Sigmoid colon (tissue), 4 donors: ENCODE measurements at regions not wholly inside any gene's neighbourhood (a gene's known extent, or its start where the extent isn't known, plus 50 kb on each side); places are given as distances from the start of the nearest gene placed in this dataset.

Experiments used
- POLR2AphosphoS5 ChIP-seq, 4 donors: sonication (generic); formaldehyde crosslinking; IDR thresholded peaks; one replicate each; pipeline ENCODE4 v1.6.1; 2017; ENCODE audit warnings: antibody characterized with exemption in 4 of 4
- TF ChIP-seq, protein P1 (sequence below), 4 experiments: fragments of 450-650 bp in 3 of 4; fragments of 200-600 bp in 1 of 4; IDR thresholded peaks; one replicate each; pipeline ENCODE4 v1.5.1; 2016 to 2019; ENCODE audit warnings: antibody characterized with exemption in 4 of 4, mild to moderate bottlenecking in 3 of 4, moderate library complexity in 2 of 4

DNA sequence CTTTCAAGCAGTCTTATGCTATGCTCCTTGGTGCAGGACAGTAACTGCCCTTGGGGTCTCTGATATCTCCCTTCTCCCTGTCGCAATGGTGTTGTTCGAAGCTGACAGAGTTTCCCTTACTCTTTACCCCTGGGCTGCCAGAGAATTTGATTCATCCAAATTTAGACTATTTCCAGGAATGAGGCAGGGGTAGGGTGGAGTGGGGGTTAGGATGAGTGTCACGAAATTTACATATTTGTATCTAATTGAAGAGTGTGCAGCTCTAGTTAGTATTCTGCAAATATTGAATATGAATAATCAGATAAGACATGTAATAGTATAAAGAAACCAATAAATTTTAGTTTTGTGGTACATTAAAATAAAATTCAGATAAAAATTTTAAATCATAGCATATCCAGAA, 140.0 kb upstream of the LMO4 start:
- TF ChIP-seq, protein P1, sequence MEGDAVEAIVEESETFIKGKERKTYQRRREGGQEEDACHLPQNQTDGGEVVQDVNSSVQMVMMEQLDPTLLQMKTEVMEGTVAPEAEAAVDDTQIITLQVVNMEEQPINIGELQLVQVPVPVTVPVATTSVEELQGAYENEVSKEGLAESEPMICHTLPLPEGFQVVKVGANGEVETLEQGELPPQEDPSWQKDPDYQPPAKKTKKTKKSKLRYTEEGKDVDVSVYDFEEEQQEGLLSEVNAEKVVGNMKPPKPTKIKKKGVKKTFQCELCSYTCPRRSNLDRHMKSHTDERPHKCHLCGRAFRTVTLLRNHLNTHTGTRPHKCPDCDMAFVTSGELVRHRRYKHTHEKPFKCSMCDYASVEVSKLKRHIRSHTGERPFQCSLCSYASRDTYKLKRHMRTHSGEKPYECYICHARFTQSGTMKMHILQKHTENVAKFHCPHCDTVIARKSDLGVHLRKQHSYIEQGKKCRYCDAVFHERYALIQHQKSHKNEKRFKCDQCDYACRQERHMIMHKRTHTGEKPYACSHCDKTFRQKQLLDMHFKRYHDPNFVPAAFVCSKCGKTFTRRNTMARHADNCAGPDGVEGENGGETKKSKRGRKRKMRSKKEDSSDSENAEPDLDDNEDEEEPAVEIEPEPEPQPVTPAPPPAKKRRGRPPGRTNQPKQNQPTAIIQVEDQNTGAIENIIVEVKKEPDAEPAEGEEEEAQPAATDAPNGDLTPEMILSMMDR (IDR thresholded peaks at IDR 0.05), result no peak
- no peak for TF ChIP-seq POLR2AphosphoS5 (IDR thresholded peaks at IDR 0.05)
